ENCODE measurements at regions not wholly inside any gene's neighbourhood (a gene's known extent, or its start where the extent isn't known, plus 50 kb on each side); places are given as distances from the start of the nearest gene placed in this dataset.
A peak's percentile ranks its signal among the peaks of the same experiment; 100 is the strongest.
"Not testable (repeated sequence)": the region's sequence is repeated elsewhere in the genome, so short reads cannot be mapped to it uniquely, and the experiment has no call there.

DNA sequence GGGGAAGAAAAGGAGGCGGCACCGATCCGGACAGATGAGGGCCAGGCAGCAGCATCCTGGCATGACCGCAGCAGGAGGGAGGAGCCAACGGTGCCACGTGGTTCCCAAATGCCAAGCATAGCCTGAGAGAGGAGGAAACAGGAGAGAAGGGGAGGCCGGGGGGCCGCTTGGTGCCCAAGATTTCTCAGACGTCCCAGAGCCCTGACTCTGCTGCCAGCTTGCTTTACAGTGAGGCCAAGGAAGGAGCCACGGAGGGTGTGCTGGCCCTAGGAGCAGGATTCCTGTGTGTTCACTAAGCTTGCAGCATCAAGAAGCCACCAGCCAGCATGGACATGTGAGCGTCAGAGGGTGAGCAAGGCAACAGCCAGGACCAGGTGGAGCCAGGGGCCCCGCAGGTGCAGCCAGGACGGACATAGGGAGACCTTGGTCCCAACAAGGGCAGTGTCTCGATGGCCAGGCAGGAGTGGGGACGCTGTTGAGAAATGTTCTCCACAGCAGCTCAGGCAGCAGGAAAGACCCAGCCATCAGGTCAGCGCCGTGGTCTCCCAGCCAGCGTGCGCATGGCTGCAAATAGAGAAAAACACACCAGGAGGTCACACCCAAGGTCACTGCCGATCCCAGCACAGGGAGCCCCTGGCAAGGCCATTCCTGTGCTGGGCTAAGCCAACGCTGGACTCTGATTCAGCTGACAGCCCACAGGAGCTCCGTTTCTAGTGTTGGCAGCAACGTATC is 143.7 kb downstream of the DLL1 start:
- Histone ChIP-seq H3K27me3 (ENCODE audit: insufficient read depth, low read length) (peaks cover 4% of the 10 kb centered on the region), H3K4me2 (ENCODE audit: low read length) (no peak overlapping the region), H3K4me3 (ENCODE audit: insufficient read depth, low read depth, low read length) (no peak overlapping the region), H3K9ac (ENCODE audit: low read length) (no peak overlapping the region), H3K9me3 (ENCODE audit: insufficient read depth, low read depth, low read length) (peaks cover 5% of the 10 kb centered on the region), H3K27ac (ENCODE audit: low read depth, low read length) (no peak overlapping the region), H4K20me1 (ENCODE audit: insufficient read depth, low read length) (no peaks in the 10 kb centered on the region), H2AFZ (ENCODE audit: low read depth, low read length) (no peak overlapping the region), H3K4me1 (ENCODE audit: insufficient read depth, low read length) (peaks cover under 1% of the 10 kb centered on the region), H3K36me3 (ENCODE audit: insufficient read depth, low read length) (no peaks in the 10 kb centered on the region), H3K79me2 (ENCODE audit: insufficient read depth, low read length) (no peaks in the 10 kb centered on the region)
- no peak for TF ChIP-seq EZH2 (IDR thresholded peaks at IDR 0.05; ENCODE audit: insufficient read depth, low read length)
- TF ChIP-seq, protein P1, sequence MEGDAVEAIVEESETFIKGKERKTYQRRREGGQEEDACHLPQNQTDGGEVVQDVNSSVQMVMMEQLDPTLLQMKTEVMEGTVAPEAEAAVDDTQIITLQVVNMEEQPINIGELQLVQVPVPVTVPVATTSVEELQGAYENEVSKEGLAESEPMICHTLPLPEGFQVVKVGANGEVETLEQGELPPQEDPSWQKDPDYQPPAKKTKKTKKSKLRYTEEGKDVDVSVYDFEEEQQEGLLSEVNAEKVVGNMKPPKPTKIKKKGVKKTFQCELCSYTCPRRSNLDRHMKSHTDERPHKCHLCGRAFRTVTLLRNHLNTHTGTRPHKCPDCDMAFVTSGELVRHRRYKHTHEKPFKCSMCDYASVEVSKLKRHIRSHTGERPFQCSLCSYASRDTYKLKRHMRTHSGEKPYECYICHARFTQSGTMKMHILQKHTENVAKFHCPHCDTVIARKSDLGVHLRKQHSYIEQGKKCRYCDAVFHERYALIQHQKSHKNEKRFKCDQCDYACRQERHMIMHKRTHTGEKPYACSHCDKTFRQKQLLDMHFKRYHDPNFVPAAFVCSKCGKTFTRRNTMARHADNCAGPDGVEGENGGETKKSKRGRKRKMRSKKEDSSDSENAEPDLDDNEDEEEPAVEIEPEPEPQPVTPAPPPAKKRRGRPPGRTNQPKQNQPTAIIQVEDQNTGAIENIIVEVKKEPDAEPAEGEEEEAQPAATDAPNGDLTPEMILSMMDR (IDR thresholded peaks at IDR 0.05; ENCODE audit: insufficient read depth, low read depth, low read length) = no peak
- Mint-ChIP-seq H3K4me3 (ENCODE audit: unreplicated experiment) (no peak overlapping the region), H3K4me1 (ENCODE audit: low read depth, unreplicated experiment) (peaks cover 18% of the 10 kb centered on the region), H3K27me3 (ENCODE audit: low read depth, unreplicated experiment) (peaks cover 45% of the 10 kb centered on the region), H3K9me3 (ENCODE audit: unreplicated experiment) (peaks cover 10% of the 10 kb centered on the region), H3K36me3 (ENCODE audit: low read depth, unreplicated experiment) (no peaks in the 10 kb centered on the region), H3K27ac (ENCODE audit: unreplicated experiment) (no peak overlapping the region)
- DNase-seq (ENCODE audit: low read depth) (no peak), FAIRE-seq (no peak)

DNA sequence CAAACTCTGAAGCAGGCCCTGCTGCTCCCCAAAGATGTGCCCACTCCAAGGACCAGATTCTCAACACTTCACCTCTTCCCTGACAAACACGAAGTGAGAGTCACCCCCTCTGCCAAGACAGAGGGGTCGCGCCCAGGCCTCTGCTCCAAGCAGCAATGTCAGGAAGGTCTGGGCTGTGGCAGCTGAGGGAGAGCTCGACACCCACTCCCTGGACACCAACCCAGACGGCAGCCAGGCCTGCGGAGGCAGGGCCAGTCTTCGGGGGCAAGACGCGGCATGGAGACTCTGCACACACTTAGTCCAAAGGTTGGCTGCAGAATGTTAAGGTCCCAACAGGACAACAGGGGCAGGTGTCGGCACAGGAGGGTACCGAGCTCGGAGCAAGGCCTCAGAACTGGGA is 144.2 kb downstream of the DLL1 start:
- peaks cover 10% of the 10 kb centered on the region for H3K9me3 Mint-ChIP-seq (ENCODE audit: unreplicated experiment)
- Histone ChIP-seq H3K4me2 (ENCODE audit: low read length) (no peak overlapping the region), H4K20me1 (ENCODE audit: insufficient read depth, low read length) (no peaks in the 10 kb centered on the region), H3K79me2 (ENCODE audit: insufficient read depth, low read length) (no peaks in the 10 kb centered on the region), H2AFZ (ENCODE audit: low read depth, low read length) (no peak overlapping the region), H3K36me3 (ENCODE audit: insufficient read depth, low read length) (no peaks in the 10 kb centered on the region), H3K9ac (ENCODE audit: low read length) (no peak overlapping the region), H3K27ac (ENCODE audit: low read depth, low read length) (no peak overlapping the region), H3K4me1 (ENCODE audit: insufficient read depth, low read length) (no peaks in the 10 kb centered on the region), H3K9me3 (ENCODE audit: insufficient read depth, low read depth, low read length) (peaks cover 6% of the 10 kb centered on the region), H3K4me3 (ENCODE audit: insufficient read depth, low read depth, low read length) (no peak overlapping the region), H3K27me3 (ENCODE audit: insufficient read depth, low read length) (peaks cover 1% of the 10 kb centered on the region)
- peaks cover 16% of the 10 kb centered on the region for H3K4me1 Mint-ChIP-seq (ENCODE audit: low read depth, unreplicated experiment)
- no peak overlapping the region for H3K4me3 Mint-ChIP-seq (ENCODE audit: unreplicated experiment)
- H3K27ac Mint-ChIP-seq (ENCODE audit: unreplicated experiment) = no peak overlapping the region
- H3K36me3 Mint-ChIP-seq (ENCODE audit: low read depth, unreplicated experiment) = no peaks in the 10 kb centered on the region
- TF ChIP-seq, protein P1 (IDR thresholded peaks at IDR 0.05; ENCODE audit: insufficient read depth, low read depth, low read length) = no peak
- no peak for TF ChIP-seq EZH2 (IDR thresholded peaks at IDR 0.05; ENCODE audit: insufficient read depth, low read length)
- FAIRE-seq (no peak), DNase-seq (ENCODE audit: low read depth) (no peak)
- peaks cover 51% of the 10 kb centered on the region for H3K27me3 Mint-ChIP-seq (ENCODE audit: low read depth, unreplicated experiment)

DNA sequence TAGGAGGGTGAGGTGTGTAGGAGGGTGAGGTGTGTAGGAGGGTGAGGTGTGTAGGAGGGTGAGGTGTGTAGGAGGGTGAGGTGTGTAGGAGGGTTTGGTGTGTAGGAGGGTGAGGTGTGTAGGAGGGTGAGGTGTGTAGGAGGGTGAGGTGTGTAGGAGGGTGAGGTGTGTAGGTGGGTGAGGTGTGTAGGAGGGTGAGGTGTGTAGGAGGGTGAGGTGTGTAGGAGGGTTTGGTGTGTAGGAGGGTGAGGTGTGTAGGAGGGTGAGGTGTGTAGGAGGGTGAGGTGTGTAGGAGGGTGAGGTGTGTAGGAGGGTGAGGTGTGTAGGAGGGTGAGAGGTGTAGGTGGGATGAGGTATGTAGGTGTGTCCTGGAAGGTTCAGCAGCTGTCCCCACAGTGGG is 144.7 kb downstream of the DLL1 start:
- not testable (repeated sequence) for H3K9me3 ChIP-seq (ENCODE audit: insufficient read depth, low read depth, low read length); H3K4me3 Mint-ChIP-seq (ENCODE audit: unreplicated experiment); H3K27ac Mint-ChIP-seq (ENCODE audit: unreplicated experiment); H2AFZ ChIP-seq (ENCODE audit: low read depth, low read length); H3K27me3 ChIP-seq (ENCODE audit: insufficient read depth, low read length); H3K27ac ChIP-seq (ENCODE audit: low read depth, low read length); H3K4me1 ChIP-seq (ENCODE audit: insufficient read depth, low read length); H4K20me1 ChIP-seq (ENCODE audit: insufficient read depth, low read length); H3K9ac ChIP-seq (ENCODE audit: low read length); H3K79me2 ChIP-seq (ENCODE audit: insufficient read depth, low read length); H3K4me2 ChIP-seq (ENCODE audit: low read length); DNase-seq (ENCODE audit: low read depth); H3K36me3 Mint-ChIP-seq (ENCODE audit: low read depth, unreplicated experiment); H3K4me3 ChIP-seq (ENCODE audit: insufficient read depth, low read depth, low read length); H3K36me3 ChIP-seq (ENCODE audit: insufficient read depth, low read length)
- Mint-ChIP-seq H3K27me3 (ENCODE audit: low read depth, unreplicated experiment) (peaks cover 51% of the 10 kb centered on the region), H3K9me3 (ENCODE audit: unreplicated experiment) (peaks cover 10% of the 10 kb centered on the region), H3K4me1 (ENCODE audit: low read depth, unreplicated experiment) (peaks cover 11% of the 10 kb centered on the region)
- peak; percentile 100 for FAIRE-seq

DNA sequence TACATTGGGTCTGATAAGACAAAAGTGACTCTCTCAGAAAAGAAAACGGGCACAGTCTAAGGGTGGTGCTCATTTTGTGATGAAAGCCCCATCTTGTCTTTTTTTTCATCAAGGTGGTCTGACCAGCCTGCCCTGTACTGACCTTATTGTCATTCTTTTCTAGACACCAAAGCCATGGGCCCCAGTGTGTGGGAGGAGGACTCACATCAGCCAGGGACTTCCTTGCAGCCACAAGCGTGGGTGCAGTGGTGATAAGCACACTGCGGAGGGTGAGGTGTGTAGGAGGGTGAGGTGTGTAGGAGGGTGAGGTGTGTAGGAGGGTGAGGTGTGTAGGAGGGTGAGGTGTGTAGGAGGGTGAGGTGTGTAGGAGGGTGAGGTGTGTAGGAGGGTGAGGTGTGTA is 145.2 kb downstream of the DLL1 start:
- not testable (repeated sequence) for H3K36me3 ChIP-seq (ENCODE audit: insufficient read depth, low read length); H4K20me1 ChIP-seq (ENCODE audit: insufficient read depth, low read length); H3K4me2 ChIP-seq (ENCODE audit: low read length); H3K79me2 ChIP-seq (ENCODE audit: insufficient read depth, low read length); H3K4me1 ChIP-seq (ENCODE audit: insufficient read depth, low read length); DNase-seq (ENCODE audit: low read depth); H3K27ac ChIP-seq (ENCODE audit: low read depth, low read length); H3K4me3 ChIP-seq (ENCODE audit: insufficient read depth, low read depth, low read length); H3K9me3 ChIP-seq (ENCODE audit: insufficient read depth, low read depth, low read length); H2AFZ ChIP-seq (ENCODE audit: low read depth, low read length); H3K27ac Mint-ChIP-seq (ENCODE audit: unreplicated experiment); H3K9ac ChIP-seq (ENCODE audit: low read length); FAIRE-seq; H3K4me3 Mint-ChIP-seq (ENCODE audit: unreplicated experiment); H3K36me3 Mint-ChIP-seq (ENCODE audit: low read depth, unreplicated experiment); H3K27me3 ChIP-seq (ENCODE audit: insufficient read depth, low read length)
- Mint-ChIP-seq H3K4me1 (ENCODE audit: low read depth, unreplicated experiment) (peaks cover 10% of the 10 kb centered on the region), H3K9me3 (ENCODE audit: unreplicated experiment) (peaks cover 10% of the 10 kb centered on the region), H3K27me3 (ENCODE audit: low read depth, unreplicated experiment) (peaks cover 53% of the 10 kb centered on the region)

Measured in astrocyte (in vitro differentiated cells and primary cell).